Neural progenitor cell (in vitro differentiated cells): ENCODE measurements at regions not wholly inside any gene's neighbourhood (a gene's known extent, or its start where the extent isn't known, plus 50 kb on each side); places are given as distances from the start of the nearest gene placed in this dataset.

Source experiments
- DNase-seq: peaks from one replicate; pipeline ENCODE4 v3.0.0-alpha.2; 2016; ENCODE audit warnings: low spot score
- H2AFZ ChIP-seq: fragments of 200-600 bp; sonication (generic); replicated peaks from 2 replicates; pipeline ENCODE4 v1.6.1; 2016; ENCODE audit warnings: antibody characterized with exemption
- H3F3A ChIP-seq: fragments of 200-600 bp; sonication (generic); 2 replicates; pipeline ENCODE4 v1.6.1; 2016; ENCODE audit warnings: antibody characterized with exemption, low read depth
- H3K27ac ChIP-seq: fragments of 200-600 bp; sonication (generic); 2 replicates; pipeline ENCODE4 v1.5.1; 2016; ENCODE audit warnings: mild to moderate bottlenecking
- H3K27me3 ChIP-seq: fragments of 200-600 bp; sonication (generic); 2 replicates; pipeline ENCODE4 v1.6.1; 2016; ENCODE audit warnings: mild to moderate bottlenecking, moderate library complexity
- H3K36me3 ChIP-seq: fragments of 200-600 bp; sonication (generic); 2 replicates; pipeline ENCODE4 v1.5.1; 2016
- H3K4me1 ChIP-seq: fragments of 200-600 bp; sonication (generic); 2 replicates; pipeline ENCODE4 v1.6.1; 2016; ENCODE audit warnings: mixed run types
- H3K4me2 ChIP-seq: fragments of 200-600 bp; sonication (generic); 2 replicates; pipeline ENCODE4 v1.6.1; 2016
- H3K4me3 ChIP-seq: fragments of 200-600 bp; sonication (generic); 2 replicates; pipeline ENCODE4 v1.5.1; 2016
- H3K79me2 ChIP-seq: fragments of 200-600 bp; sonication (generic); 2 replicates; pipeline ENCODE4 v1.6.1; 2016; ENCODE audit warnings: low read depth
- H3K9ac ChIP-seq: fragments of 200-600 bp; sonication (generic); 2 replicates; pipeline ENCODE4 v1.6.1; 2016
- H3K9me3 ChIP-seq: fragments of 200-600 bp; sonication (generic); 2 replicates; pipeline ENCODE4 v1.5.1; 2016; ENCODE audit warnings: low read depth
- H4K20me1 ChIP-seq: fragments of 200-600 bp; sonication (generic); 2 replicates; pipeline ENCODE4 v1.6.1; 2016; ENCODE audit warnings: low read depth
- H3K27ac Mint-ChIP-seq: 3 replicates; pipeline ENCODE4 v1.8.0; 2021; ENCODE audit warnings: mixed read lengths
- H3K27me3 Mint-ChIP-seq: 2 replicates; pipeline ENCODE4 v1.8.0; 2022; ENCODE audit warnings: low read depth, mild to moderate bottlenecking, inconsistent platforms, moderate library complexity, mixed read lengths; ENCODE audit not compliant: insufficient read depth
- H3K36me3 Mint-ChIP-seq: 3 replicates; pipeline ENCODE4 v1.8.0; 2021; ENCODE audit warnings: mixed read lengths
- H3K4me1 Mint-ChIP-seq: 3 replicates; pipeline ENCODE4 v1.8.0; 2021; ENCODE audit warnings: mixed read lengths
- H3K4me3 Mint-ChIP-seq: 3 replicates; pipeline ENCODE4 v1.8.0; 2021; ENCODE audit warnings: mild to moderate bottlenecking, moderate library complexity, mixed read lengths
- H3K9me3 Mint-ChIP-seq: 3 replicates; pipeline ENCODE4 v1.8.0; 2020; ENCODE audit warnings: mixed read lengths
- EZH2 ChIP-seq: fragments of 200-600 bp; sonication (generic); IDR thresholded peaks from 2 replicates; pipeline ENCODE4 v1.6.1; 2017; ENCODE audit warnings: antibody characterized with exemption, mild to moderate bottlenecking, moderate library complexity
- EZH2phosphoT487 ChIP-seq: fragments of 200-600 bp; sonication (generic); IDR thresholded peaks from 2 replicates; pipeline ENCODE4 v1.6.1; 2017; ENCODE audit warnings: antibody characterized with exemption
- TF ChIP-seq, protein P1 (sequence below): fragments of 200-600 bp; sonication (generic); IDR thresholded peaks from 2 replicates; pipeline ENCODE4 v1.5.1; 2017; ENCODE audit warnings: antibody characterized with exemption, mild to moderate bottlenecking

GRCh38 chr1:219782311-219782710, 146.0 kb downstream of the SLC30A10 start:
- Histone ChIP-seq H3K4me1 (peaks cover 5% of the 10 kb centered on the region), H3K4me3 (no peak overlapping the region), H3K79me2 (no peaks in the 10 kb centered on the region), H3K36me3 (no peaks in the 10 kb centered on the region), H3K4me2 (no peak overlapping the region), H3F3A (no peaks in the 10 kb centered on the region), H3K9ac (no peak overlapping the region), H3K27ac (no peak overlapping the region), H3K27me3 (no peaks in the 10 kb centered on the region), H2AFZ (no peak overlapping the region), H3K9me3 (no peaks in the 10 kb centered on the region), H4K20me1 (no peaks in the 10 kb centered on the region)
- no peak for TF ChIP-seq EZH2
- TF ChIP-seq, protein P1, sequence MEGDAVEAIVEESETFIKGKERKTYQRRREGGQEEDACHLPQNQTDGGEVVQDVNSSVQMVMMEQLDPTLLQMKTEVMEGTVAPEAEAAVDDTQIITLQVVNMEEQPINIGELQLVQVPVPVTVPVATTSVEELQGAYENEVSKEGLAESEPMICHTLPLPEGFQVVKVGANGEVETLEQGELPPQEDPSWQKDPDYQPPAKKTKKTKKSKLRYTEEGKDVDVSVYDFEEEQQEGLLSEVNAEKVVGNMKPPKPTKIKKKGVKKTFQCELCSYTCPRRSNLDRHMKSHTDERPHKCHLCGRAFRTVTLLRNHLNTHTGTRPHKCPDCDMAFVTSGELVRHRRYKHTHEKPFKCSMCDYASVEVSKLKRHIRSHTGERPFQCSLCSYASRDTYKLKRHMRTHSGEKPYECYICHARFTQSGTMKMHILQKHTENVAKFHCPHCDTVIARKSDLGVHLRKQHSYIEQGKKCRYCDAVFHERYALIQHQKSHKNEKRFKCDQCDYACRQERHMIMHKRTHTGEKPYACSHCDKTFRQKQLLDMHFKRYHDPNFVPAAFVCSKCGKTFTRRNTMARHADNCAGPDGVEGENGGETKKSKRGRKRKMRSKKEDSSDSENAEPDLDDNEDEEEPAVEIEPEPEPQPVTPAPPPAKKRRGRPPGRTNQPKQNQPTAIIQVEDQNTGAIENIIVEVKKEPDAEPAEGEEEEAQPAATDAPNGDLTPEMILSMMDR, result no peak
- Mint-ChIP-seq H3K27ac (no peak overlapping the region), H3K4me3 (no peak overlapping the region), H3K4me1 (peaks cover 9% of the 10 kb centered on the region), H3K9me3 (peaks cover under 1% of the 10 kb centered on the region), H3K27me3 (peaks cover 3% of the 10 kb centered on the region), H3K36me3 (no peaks in the 10 kb centered on the region)
- DNase-seq, result peak; percentile 60

- H3K4me3 ChIP-seq, result no peak overlapping the region
- no peaks in the 10 kb centered on the region for H3K9me3 ChIP-seq
- no peak overlapping the region for H3K9ac ChIP-seq
- H3K4me1 ChIP-seq, result peaks cover 5% of the 10 kb centered on the region
- peaks cover 2% of the 10 kb centered on the region for H3K9me3 Mint-ChIP-seq
- H3K4me2 ChIP-seq, result no peak overlapping the region
- no peaks in the 10 kb centered on the region for H3K36me3 ChIP-seq
- no peak for DNase-seq
- TF ChIP-seq, protein P1, result no peak
- TF ChIP-seq EZH2phosphoT487 (no peak), EZH2 (no peak)
- H3K27ac ChIP-seq, result no peak overlapping the region
- H3F3A ChIP-seq, result no peaks in the 10 kb centered on the region
- H3K27ac Mint-ChIP-seq, result no peak overlapping the region
- peaks cover 3% of the 10 kb centered on the region for H3K27me3 Mint-ChIP-seq
- H3K4me1 Mint-ChIP-seq, result peaks cover 9% of the 10 kb centered on the region
- H3K4me3 Mint-ChIP-seq, result no peak overlapping the region
- H4K20me1 ChIP-seq, result no peaks in the 10 kb centered on the region
- H3K79me2 ChIP-seq, result no peaks in the 10 kb centered on the region
- H3K27me3 ChIP-seq, result no peaks in the 10 kb centered on the region
- H3K36me3 Mint-ChIP-seq, result no peaks in the 10 kb centered on the region
- H2AFZ ChIP-seq, result no peak overlapping the region
These were observed 146.9 kb downstream of the SLC30A10 start for GRCh38 chr1:219781491-219781890.

DNA sequence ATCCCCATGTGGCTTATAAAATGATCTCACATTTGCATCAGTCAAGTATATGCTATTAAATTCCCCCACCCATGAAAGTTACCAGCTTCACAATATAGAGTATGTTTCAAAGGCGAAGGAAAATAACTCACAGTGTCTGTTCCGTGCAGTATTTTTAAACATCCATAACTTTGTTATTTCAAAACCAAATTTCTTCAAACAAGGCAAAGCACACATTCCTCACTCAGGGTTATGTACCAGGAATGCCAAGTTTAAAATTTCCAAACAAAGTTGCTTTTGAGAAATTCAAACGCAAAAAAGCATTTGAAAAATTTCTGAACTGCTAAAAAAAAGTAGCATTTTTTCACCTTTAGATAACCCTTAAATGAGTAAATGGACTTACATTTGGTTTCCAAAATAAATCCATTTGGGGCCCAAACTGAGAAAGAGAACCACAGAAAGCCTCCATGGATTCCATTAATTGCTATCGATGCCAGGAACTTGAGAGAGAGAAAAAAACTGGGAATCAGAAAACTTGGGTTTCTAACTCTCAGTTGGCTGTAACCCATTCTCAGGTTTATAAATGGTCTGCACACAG, 149.5 kb downstream of the SLC30A10 start:
- H3K27me3 Mint-ChIP-seq, result peaks cover 3% of the 10 kb centered on the region
- no peak for DNase-seq
- no peak overlapping the region for H3K4me3 Mint-ChIP-seq
- TF ChIP-seq, protein P1, result no peak
- TF ChIP-seq EZH2 (no peak), EZH2phosphoT487 (no peak)
- Histone ChIP-seq H3K27me3 (no peaks in the 10 kb centered on the region), H3K9me3 (no peaks in the 10 kb centered on the region), H3K4me1 (peaks cover 5% of the 10 kb centered on the region), H3K79me2 (no peaks in the 10 kb centered on the region), H4K20me1 (no peaks in the 10 kb centered on the region), H2AFZ (no peak overlapping the region), H3K4me2 (no peak overlapping the region), H3K27ac (no peak overlapping the region), H3K36me3 (no peaks in the 10 kb centered on the region), H3K4me3 (no peak overlapping the region), H3F3A (no peaks in the 10 kb centered on the region), H3K9ac (no peak overlapping the region)
- H3K27ac Mint-ChIP-seq, result no peak overlapping the region
- H3K4me1 Mint-ChIP-seq, result peaks cover 9% of the 10 kb centered on the region
- H3K9me3 Mint-ChIP-seq, result peaks cover 5% of the 10 kb centered on the region
- no peaks in the 10 kb centered on the region for H3K36me3 Mint-ChIP-seq
